ENCODE measurements at regions not wholly inside any gene's neighbourhood (a gene's known extent, or its start where the extent isn't known, plus 50 kb on each side); places are given as distances from the start of the nearest gene placed in this dataset.

DNA sequence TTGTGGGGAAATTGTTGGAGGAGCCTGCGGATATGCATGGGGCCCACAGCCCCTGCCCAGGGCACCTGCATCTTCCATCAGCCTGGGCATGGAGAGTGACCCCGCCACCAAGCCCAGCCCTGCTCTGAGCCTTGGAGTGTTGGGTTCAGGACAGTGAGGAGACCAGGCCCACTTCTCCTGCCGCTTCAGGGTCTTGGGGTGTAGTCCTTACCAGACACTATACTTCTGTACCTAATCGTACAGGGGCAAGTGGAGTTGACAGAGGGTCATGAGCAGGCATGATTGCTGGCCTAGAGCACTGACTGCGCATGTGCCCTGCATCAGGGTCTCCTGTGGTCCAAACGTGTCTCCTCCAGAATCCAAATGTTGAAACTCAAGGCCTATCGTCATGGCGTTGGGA lies 108.9 kb upstream of the ZNF236 start:
- ChIA-PET POLR2A (ENCODE audit: unreplicated experiment) (no interaction called here), CTCF (no interaction called here)
- dilution Hi-C loops (cut with HindIII; ENCODE audit: low sequenced_read_pairs, unreplicated experiment) = no loop called here
- H4K91ac ChIP-seq (ENCODE audit: insufficient read depth, low read depth, low read length) = no peak overlapping the region
- H3K27me3 ChIP-seq (ENCODE audit: control insufficient read depth, insufficient read depth, low read length) = no peaks in the 10 kb centered on the region
- H3K23ac ChIP-seq (ENCODE audit: low read depth, low read length) = no peak overlapping the region
- no peaks in the 10 kb centered on the region for H3K4me1 ChIP-seq (ENCODE audit: control insufficient read depth, insufficient read depth, low read length)
- no peak overlapping the region for H2BK15ac ChIP-seq (ENCODE audit: low read depth, low read length)
- intact Hi-C loops (cut with micrococcal nuclease) = no loop called here
- no peak overlapping the region for H3K14ac ChIP-seq (replicated peaks; ENCODE audit: low read depth, low read length)
- H3K27ac ChIP-seq (ENCODE audit: insufficient read depth, low read length) = no peak overlapping the region
- no peaks in the 10 kb centered on the region for H3K9me1 ChIP-seq (ENCODE audit: insufficient read depth, low read length)
- no peak overlapping the region for H3K4me2 ChIP-seq (ENCODE audit: low read depth, low read length)
- no TSS peak for BruUV-seq (replicated peaks)
- ATAC-seq (ENCODE audit: low read depth) = no peak
- no peak overlapping the region for H3K56ac ChIP-seq (ENCODE audit: extremely low read depth, insufficient read depth, low read length)
- no peak overlapping the region for H3K18ac ChIP-seq (ENCODE audit: low read depth, low read length)
- H3K4ac ChIP-seq (ENCODE audit: low read depth, low read length) = no peak overlapping the region
- H2BK20ac ChIP-seq (ENCODE audit: low read depth, low read length) = no peak overlapping the region
- no peaks in the 10 kb centered on the region for H3K9me3 ChIP-seq (ENCODE audit: control insufficient read depth, insufficient read depth, low read length)
- H2AK5ac ChIP-seq (ENCODE audit: low read depth, low read length) = no peak overlapping the region
- no peak for DNase-seq
- no peak overlapping the region for H2BK120ac ChIP-seq (ENCODE audit: low read depth, low read length)
- no peaks in the 10 kb centered on the region for H3K36me3 ChIP-seq (ENCODE audit: control insufficient read depth, insufficient read depth, low read length)
- 83% methylated on average over 1 of the region's 8 CpGs; no CpG with 5 or more reads in 1 of the 2 experiments for WGBS, 2 experiments (ENCODE audit: extremely low coverage in 2 of 2, insufficient read length in 1 of 2)
- TF ChIP-seq MAZ (IDR thresholded peaks at IDR 0.05; ENCODE audit: borderline replicate concordance, low read depth, low read length) (no peak), CTCF (conservative IDR thresholded peaks at IDR 0.05; ENCODE audit: low read depth, low read length) (no peak), CEBPB (IDR thresholded peaks at IDR 0.05; ENCODE audit: low read depth, low read length) (no peak), MXI1 (IDR thresholded peaks at IDR 0.05; ENCODE audit: borderline replicate concordance, low read depth, low read length) (no peak), CHD1 (IDR thresholded peaks at IDR 0.05; ENCODE audit: low read depth, low read length) (no peak), BHLHE40 (IDR thresholded peaks at IDR 0.05; ENCODE audit: low read depth, low read length) (no peak), NFE2L2 (IDR thresholded peaks at IDR 0.05; ENCODE audit: low read depth, low read length) (no peak), RFX5 (IDR thresholded peaks at IDR 0.05; ENCODE audit: low read depth, low read length) (no peak), RAD21 (IDR thresholded peaks at IDR 0.05; ENCODE audit: low read length) (no peak), FOS (IDR thresholded peaks at IDR 0.05; ENCODE audit: low read depth, low read length) (no peak), RCOR1 (IDR thresholded peaks at IDR 0.05; ENCODE audit: insufficient replicate concordance, low read length) (no peak), USF2 (IDR thresholded peaks at IDR 0.05; ENCODE audit: low read depth, low read length) (no peak), MAFK (IDR thresholded peaks at IDR 0.05; ENCODE audit: low read depth, low read length) (no peak), SMC3 (IDR thresholded peaks at IDR 0.05; ENCODE audit: low read depth, low read length) (no peak), POLR2A (IDR thresholded peaks at IDR 0.05; ENCODE audit: low read depth, low read length) (no peak)
- TF ChIP-seq, protein P1, sequence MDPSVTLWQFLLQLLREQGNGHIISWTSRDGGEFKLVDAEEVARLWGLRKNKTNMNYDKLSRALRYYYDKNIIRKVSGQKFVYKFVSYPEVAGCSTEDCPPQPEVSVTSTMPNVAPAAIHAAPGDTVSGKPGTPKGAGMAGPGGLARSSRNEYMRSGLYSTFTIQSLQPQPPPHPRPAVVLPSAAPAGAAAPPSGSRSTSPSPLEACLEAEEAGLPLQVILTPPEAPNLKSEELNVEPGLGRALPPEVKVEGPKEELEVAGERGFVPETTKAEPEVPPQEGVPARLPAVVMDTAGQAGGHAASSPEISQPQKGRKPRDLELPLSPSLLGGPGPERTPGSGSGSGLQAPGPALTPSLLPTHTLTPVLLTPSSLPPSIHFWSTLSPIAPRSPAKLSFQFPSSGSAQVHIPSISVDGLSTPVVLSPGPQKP (IDR thresholded peaks at IDR 0.05; ENCODE audit: borderline replicate concordance, low read depth, low read length) = no peak
- no peak overlapping the region for H4K5ac ChIP-seq (ENCODE audit: low read depth, low read length)
- no peak overlapping the region for H2AFZ ChIP-seq (replicated peaks; ENCODE audit: low read length, poor library complexity)
- H4K8ac ChIP-seq (ENCODE audit: low read depth in 2 of 2, low read length in 2 of 2) = no peak overlapping the region
- no peak overlapping the region for H3K4me3 ChIP-seq (ENCODE audit: insufficient read depth, low read depth, low read length)
- no peak overlapping the region for H2AK9ac ChIP-seq (replicated peaks; ENCODE audit: low read depth, low read length, poor library complexity)
- H2BK5ac ChIP-seq (ENCODE audit: low read depth, low read length, poor library complexity, severe bottlenecking) = no peak overlapping the region
- H4K20me1 ChIP-seq (ENCODE audit: insufficient read depth, low read length) = no peaks in the 10 kb centered on the region
- in situ Hi-C loops (cut with MboI; ENCODE audit: low sequenced_read_pairs) = no loop called here
- no peaks in the 10 kb centered on the region for H3K79me1 ChIP-seq (ENCODE audit: low read depth in 1 of 2, low read length in 2 of 2)
- no peak overlapping the region for H3K9ac ChIP-seq (ENCODE audit: low read depth, low read length)

Data from IMR-90 (cell line).